NB4 (cell line): ENCODE measurements at regions not wholly inside any gene's neighbourhood (a gene's known extent, or its start where the extent isn't known, plus 50 kb on each side); places are given as distances from the start of the nearest gene placed in this dataset.
"Not testable (repeated sequence)": the region's sequence is repeated elsewhere in the genome, so short reads cannot be mapped to it uniquely, and the experiment has no call there.

Experiments
- DNase-seq: peaks from one replicate; pipeline ENCODE4 v3.0.0; 2010; ENCODE audit warnings: low read depth
- H3K4me3 ChIP-seq: one replicate; pipeline ENCODE4 v1.5.1; 2011; ENCODE audit warnings: mild to moderate bottlenecking, low read depth, low read length, moderate library complexity
- CTCF ChIP-seq: IDR thresholded peaks from one replicate; pipeline ENCODE4 v1.5.1; 2012; ENCODE audit warnings: low read depth, low read length
- MAX ChIP-seq: IDR thresholded peaks from 2 replicates; pipeline ENCODE4 v1.6.1; 2011; ENCODE audit warnings: low read depth, low read length
- MYC ChIP-seq: IDR thresholded peaks from 2 replicates; pipeline ENCODE4 v1.6.1; 2011; ENCODE audit warnings: low read depth, low read length
- POLR2A ChIP-seq: IDR thresholded peaks from 2 replicates; pipeline ENCODE4 v1.6.1; 2011; ENCODE audit warnings: mild to moderate bottlenecking; ENCODE audit not compliant: insufficient read length; ENCODE audit errors: extremely low read depth

- DNase-seq: no peak
- no peak for TF ChIP-seq MAX
- TF ChIP-seq MYC: no peak
- no peak for TF ChIP-seq CTCF
- no peak for TF ChIP-seq POLR2A
- no peak overlapping the region for H3K4me3 ChIP-seq
These were observed 77.5 kb upstream of the ZNF169 start for GRCh38 chr9:94181408-94182181.

- no peak for TF ChIP-seq CTCF
- no peak for TF ChIP-seq MAX
- TF ChIP-seq MYC: no peak
- TF ChIP-seq POLR2A: no peak
- no peak overlapping the region for H3K4me3 ChIP-seq
- DNase-seq: no peak
These were observed 76.6 kb upstream of the ZNF169 start for GRCh38 chr9:94182532-94182931.

- TF ChIP-seq MYC (no peak), CTCF (no peak), POLR2A (no peak), MAX (no peak)
- no peak for DNase-seq
These were observed 75.7 kb upstream of the ZNF169 start for GRCh38 chr9:94183240-94183999.

GRCh38 chr9:94188246-94188645 is 70.9 kb upstream of the ZNF169 start:
- TF ChIP-seq MYC (no peak), CTCF (no peak), MAX (no peak), POLR2A (no peak)

More at GRCh38 chr9:94183240-94183999, 75.7 kb upstream of the ZNF169 start:
- no peak overlapping the region for H3K4me3 ChIP-seq

GRCh38 chr9:94191706-94192105 is 67.4 kb upstream of the ZNF169 start:
- DNase-seq, H3K4me3 ChIP-seq: not testable (repeated sequence)

More at GRCh38 chr9:94188246-94188645, 70.9 kb upstream of the ZNF169 start:
- no peak for DNase-seq
- no peak overlapping the region for H3K4me3 ChIP-seq

GRCh38 chr9:94198414-94198813 is 60.7 kb upstream of the ZNF169 start:
- DNase-seq: no peak
- TF ChIP-seq MAX (no peak), POLR2A (no peak), MYC (no peak), CTCF (no peak)
- H3K4me3 ChIP-seq: no peak overlapping the region
